AG10803 (cell line): ENCODE measurements at regions not wholly inside any gene's neighbourhood (a gene's known extent, or its start where the extent isn't known, plus 50 kb on each side); places are given as distances from the start of the nearest gene placed in this dataset.
A peak's percentile ranks its signal among the peaks of the same experiment; 100 is the strongest.

Experiments used
- DNase-seq: peaks from one replicate; pipeline ENCODE4 v3.0.0; 2010; ENCODE audit warnings: low read depth
- H3K4me3 ChIP-seq: 2 replicates; pipeline ENCODE4 v1.5.1; 2011; ENCODE audit warnings: mild to moderate bottlenecking, low read length, control low read depth
- CTCF ChIP-seq: conservative IDR thresholded peaks from 2 replicates; pipeline ENCODE4 v1.5.1; 2011; ENCODE audit warnings: mild to moderate bottlenecking, low read length, control low read depth, inconsistent platforms

GRCh38 chr5:89864941-89865340 is 544.6 kb downstream of the CETN3 start:
- H3K4me3 ChIP-seq: no peak overlapping the region
- TF ChIP-seq CTCF: no peak
- no peak for DNase-seq

DNA sequence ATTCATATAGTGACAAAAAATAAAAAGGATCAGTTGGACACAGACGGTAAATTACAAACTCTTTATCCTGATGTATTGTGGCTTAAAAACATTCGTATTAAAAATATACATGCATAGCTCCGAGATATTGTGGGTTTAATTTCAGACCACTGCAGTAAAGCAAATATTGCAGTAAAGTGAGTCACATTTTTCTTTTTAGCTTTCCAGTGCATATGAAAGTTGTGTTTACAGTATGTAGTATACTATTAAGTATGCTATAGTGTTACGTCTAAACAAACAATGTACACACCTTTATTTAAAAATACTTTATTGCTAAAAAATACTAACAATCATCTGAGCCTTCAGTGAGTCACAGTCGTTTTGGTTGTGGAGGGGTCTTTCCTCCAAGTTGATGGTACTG is 551.8 kb downstream of the CETN3 start:
- no peak for TF ChIP-seq CTCF
- no peak overlapping the region for H3K4me3 ChIP-seq
- no peak for DNase-seq

GRCh38 chr5:89855417-89855816 is 554.1 kb downstream of the CETN3 start:
- no peak overlapping the region for H3K4me3 ChIP-seq
- DNase-seq: no peak
- no peak for TF ChIP-seq CTCF

DNA sequence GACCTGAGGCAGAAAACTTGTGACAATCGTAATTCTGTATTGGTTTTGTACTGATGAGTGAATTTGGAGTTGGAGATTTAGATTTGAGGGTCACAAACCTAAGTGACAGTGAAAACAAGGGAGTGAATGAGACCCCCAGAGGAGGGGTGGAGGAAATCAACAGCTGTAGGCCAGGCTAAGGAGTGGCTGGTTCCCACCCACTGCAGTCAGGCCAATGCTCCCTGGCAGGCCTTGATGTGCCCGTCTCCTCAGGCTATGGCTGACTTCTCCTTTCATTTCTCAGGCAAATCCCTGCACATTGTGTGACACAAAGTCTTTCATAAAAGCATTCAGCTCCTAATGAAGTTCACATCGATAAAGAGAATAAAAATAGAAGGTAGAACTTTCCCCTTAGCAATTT is 557.6 kb downstream of the CETN3 start:
- DNase-seq: no peak
- no peak for TF ChIP-seq CTCF
- H3K4me3 ChIP-seq: no peak overlapping the region

GRCh38 chr5:89850513-89850865 is 559.1 kb downstream of the CETN3 start:
- no peak overlapping the region for H3K4me3 ChIP-seq
- no peak for TF ChIP-seq CTCF
- no peak for DNase-seq

GRCh38 chr5:89849830-89850512 is 559.6 kb downstream of the CETN3 start:
- peak; percentile 11 for DNase-seq
- H3K4me3 ChIP-seq: no peak overlapping the region
- TF ChIP-seq CTCF: no peak

- TF ChIP-seq CTCF: no peak
- H3K4me3 ChIP-seq: no peak overlapping the region
- no peak for DNase-seq
These were observed 561.8 kb downstream of the CETN3 start for GRCh38 chr5:89847743-89848142.
